SK-N-SH treated with all-trans-retinoic acid at 6 μM for 48 hours (cell line): ENCODE measurements at regions not wholly inside any gene's neighbourhood (a gene's known extent, or its start where the extent isn't known, plus 50 kb on each side); places are given as distances from the start of the nearest gene placed in this dataset.

Experiments used
- ARNTL ChIP-seq: fragments of 450-650 bp; formaldehyde crosslinking; IDR thresholded peaks from 2 replicates; pipeline ENCODE4 v1.5.0; 2020; ENCODE audit warnings: low read depth, mild to moderate bottlenecking, moderate library complexity, borderline replicate concordance
- CREB5 ChIP-seq: fragments of 250-450 bp; sonication (Bioruptor Pico); IDR thresholded peaks from 2 replicates; pipeline ENCODE4 v1.5.1; 2020; ENCODE audit warnings: low read depth, mild to moderate bottlenecking, moderate library complexity
- CSDC2 ChIP-seq: fragments of 250-450 bp; sonication (Bioruptor Pico); IDR thresholded peaks from 2 replicates; pipeline ENCODE4 v1.5.0; 2020; ENCODE audit warnings: mild to moderate bottlenecking, moderate library complexity
- GLIS3 ChIP-seq: fragments of 250-450 bp; sonication (Bioruptor Pico); IDR thresholded peaks from 2 replicates; pipeline ENCODE4 v1.5.0; 2020; ENCODE audit warnings: mild to moderate bottlenecking, moderate library complexity
- ISL1 ChIP-seq: fragments of 250-450 bp; sonication (Bioruptor Pico); IDR thresholded peaks from 2 replicates; pipeline ENCODE4 v2.1.2; 2022; ENCODE audit warnings: mild to moderate bottlenecking, moderate library complexity
- OSR1 ChIP-seq: fragments of 250-450 bp; sonication (Bioruptor Pico); IDR thresholded peaks from 2 replicates; pipeline ENCODE4 v1.8.0; 2022; ENCODE audit warnings: moderate library complexity, mild to moderate bottlenecking, inconsistent platforms
- PATZ1 ChIP-seq: fragments of 250-450 bp; sonication (Bioruptor Pico); IDR thresholded peaks from 2 replicates; pipeline ENCODE4 v1.8.0; 2020; ENCODE audit warnings: mild to moderate bottlenecking, moderate library complexity, borderline replicate concordance
- POU6F1 ChIP-seq: fragments of 250-450 bp; sonication (Bioruptor Pico); IDR thresholded peaks from 2 replicates; pipeline ENCODE4 v1.8.0; 2021; ENCODE audit warnings: low read depth, mild to moderate bottlenecking, moderate library complexity, borderline replicate concordance
- TSHZ2 ChIP-seq: fragments of 250-450 bp; sonication (Bioruptor Pico); IDR thresholded peaks from 2 replicates; pipeline ENCODE4 v1.5.0; 2020; ENCODE audit warnings: mild to moderate bottlenecking, moderate library complexity
- ZC3H10 ChIP-seq: fragments of 250-450 bp; sonication (Bioruptor Pico); IDR thresholded peaks from 2 replicates; pipeline ENCODE4 v1.5.1; 2021; ENCODE audit warnings: mild to moderate bottlenecking, moderate library complexity
- ZNF70 ChIP-seq: fragments of 450-650 bp; formaldehyde crosslinking; IDR thresholded peaks from 2 replicates; pipeline ENCODE4 v1.5.0; 2020; ENCODE audit warnings: mild to moderate bottlenecking, moderate library complexity

- no peak for TF ChIP-seq ZC3H10 (CRISPR knock-in tag)
- TF ChIP-seq CSDC2 (CRISPR knock-in tag), result no peak
- no peak for TF ChIP-seq GLIS3
- no peak for TF ChIP-seq CREB5 (CRISPR knock-in tag)
- no peak for TF ChIP-seq ARNTL (CRISPR knock-in tag)
- no peak for TF ChIP-seq ZNF70 (CRISPR knock-in tag)
- TF ChIP-seq TSHZ2 (CRISPR knock-in tag), result no peak
- no peak for TF ChIP-seq ISL1
- no peak for TF ChIP-seq POU6F1 (CRISPR knock-in tag)
- no peak for TF ChIP-seq PATZ1
- no peak for TF ChIP-seq OSR1 (CRISPR knock-in tag)
Measured at GRCh38 chr9:87372356-87372851, 125.3 kb upstream of the DAPK1 start.
